ENCODE measurements at regions not wholly inside any gene's neighbourhood (a gene's known extent, or its start where the extent isn't known, plus 50 kb on each side); places are given as distances from the start of the nearest gene placed in this dataset.

GRCh38 chr4:177087499-177087898 is 222.2 kb upstream of the NEIL3 start:
- no peak for DNase-seq (ENCODE audit: low spot score in 2 of 2)
- WGBS, 2 donors, result 68 to 72% methylated on average over 2 of the region's 2 CpGs

GRCh38 chr4:177091515-177091914 is 218.2 kb upstream of the NEIL3 start:
- H3K4me3 ChIP-seq (ENCODE audit: low read depth, poor library complexity, severe bottlenecking), result no peak overlapping the region
- DNase-seq (ENCODE audit: low spot score in 2 of 2), result no peak
- TF ChIP-seq CTCF (IDR thresholded peaks at IDR 0.05), result no peak
- TF ChIP-seq POLR2A (IDR thresholded peaks at IDR 0.05), result no peak
- intact Hi-C loops (cut with DNase I; ENCODE audit: low total_unique reads), result no loop called here

More at GRCh38 chr4:177087499-177087898, 222.2 kb upstream of the NEIL3 start:
- H3K4me3 ChIP-seq (ENCODE audit: low read depth, poor library complexity, severe bottlenecking), result no peak overlapping the region
- intact Hi-C loops (cut with DNase I; ENCODE audit: low total_unique reads), result no loop called here
- TF ChIP-seq CTCF (IDR thresholded peaks at IDR 0.05) (no peak), POLR2A (IDR thresholded peaks at IDR 0.05) (no peak)

GRCh38 chr4:177092807-177093206 is 216.9 kb upstream of the NEIL3 start:
- intact Hi-C loops (cut with DNase I; ENCODE audit: low total_unique reads), result no loop called here
- 67 to 71% methylated on average over 2 of the region's 2 CpGs for WGBS, 2 donors

GRCh38 chr4:177093964-177094363 is 215.7 kb upstream of the NEIL3 start:
- WGBS, 2 donors, result 78 to 85% methylated on average over 1 of the region's 1 CpG
- TF ChIP-seq POLR2A (IDR thresholded peaks at IDR 0.05) (no peak), CTCF (IDR thresholded peaks at IDR 0.05) (no peak)
- no peak for DNase-seq (ENCODE audit: low spot score in 2 of 2)
- no peak overlapping the region for H3K4me3 ChIP-seq (ENCODE audit: low read depth, poor library complexity, severe bottlenecking)
- intact Hi-C loops (cut with DNase I; ENCODE audit: low total_unique reads), result no loop called here

More at GRCh38 chr4:177092807-177093206, 216.9 kb upstream of the NEIL3 start:
- no peak overlapping the region for H3K4me3 ChIP-seq (ENCODE audit: low read depth, poor library complexity, severe bottlenecking)
- TF ChIP-seq CTCF (IDR thresholded peaks at IDR 0.05) (no peak), POLR2A (IDR thresholded peaks at IDR 0.05) (no peak)
- DNase-seq (ENCODE audit: low spot score in 2 of 2), result no peak

- intact Hi-C loops (cut with DNase I; ENCODE audit: low total_unique reads), result no loop called here
- no peak overlapping the region for H3K4me3 ChIP-seq (ENCODE audit: low read depth, poor library complexity, severe bottlenecking)
- no peak for DNase-seq (ENCODE audit: low spot score in 2 of 2)
- 86 to 91% methylated on average over 6 of the region's 6 CpGs for WGBS, 2 donors
- TF ChIP-seq POLR2A (IDR thresholded peaks at IDR 0.05) (no peak), CTCF (IDR thresholded peaks at IDR 0.05) (no peak)
Observed at GRCh38 chr4:177097291-177097690, 212.4 kb upstream of the NEIL3 start.

- no peak for DNase-seq (ENCODE audit: low spot score in 2 of 2)
- WGBS, 2 donors, result 90 to 92% methylated on average over 6 of the region's 6 CpGs
- no peak overlapping the region for H3K4me3 ChIP-seq (ENCODE audit: low read depth, poor library complexity, severe bottlenecking)
- TF ChIP-seq CTCF (IDR thresholded peaks at IDR 0.05) (no peak), POLR2A (IDR thresholded peaks at IDR 0.05) (no peak)
- intact Hi-C loops (cut with DNase I; ENCODE audit: low total_unique reads), result no loop called here
Observed at GRCh38 chr4:177099211-177099610, 210.5 kb upstream of the NEIL3 start.
